K562 (cell line): ENCODE measurements at regions not wholly inside any gene's neighbourhood (a gene's known extent, or its start where the extent isn't known, plus 50 kb on each side); places are given as distances from the start of the nearest gene placed in this dataset.
"Not testable (repeated sequence)": the region's sequence is repeated elsewhere in the genome, so short reads cannot be mapped to it uniquely, and the experiment has no call there.

ENCODE experiments used
- ATAC-seq: fragments of 200-7000 bp; cut with Tn5 transposase; 3 replicates; pipeline ENCODE4 v1.9.1; 2020; ENCODE audit warnings: moderate library complexity
- BruUV-seq: library from RNA; stranded (reverse); fragments of 400-500 nt; replicated peaks from 2 replicates; lab custom pipeline; 2021; lab: Mats Ljungman, UMichigan
- CTCF ChIA-PET: fragments of 300-600 bp; formaldehyde crosslinking; extraction: SDS; loops from one replicate; lab custom pipeline; 2021; ENCODE audit warnings: low intra/inter-chr PET ratio; lab: Yijun Ruan, JAX
- POLR2A ChIA-PET: fragments of 300-600, 350-650 bp; sonication (Branson Sonifier 250); formaldehyde crosslinking; extraction: SDS; loops from one replicate; lab custom pipeline; 2021; ENCODE audit warnings: antibody characterized with exemption, inconsistent platforms; lab: Yijun Ruan, JAX
- DNase-seq, 4 experiments: peaks; one replicate each; pipeline versions ENCODE4 v3.0.0 to v3.0.0-alpha.2; 2011 to 2018; ENCODE audit warnings: low spot score in 3 of 4, mixed read lengths in 3 of 4; ENCODE audit errors: extremely low read depth in 1 of 4
- FAIRE-seq: peaks from 2 replicates; lab custom pipeline; 2011; peaks lifted over from hg19 to GRCh38; lab: Jason Lieb, UNC
- H2AFZ ChIP-seq: 2 replicates; pipeline ENCODE4 v1.6.0; 2011; ENCODE audit warnings: low read depth, low read length, control low read depth, inconsistent platforms
- H3K27ac ChIP-seq: fragments of 200-600 bp; 3 replicates; pipeline ENCODE4 v1.8.0; 2011; ENCODE audit warnings: low read depth, mild to moderate bottlenecking, control low read depth, inconsistent platforms, low read length, moderate library complexity, mixed read lengths; ENCODE audit errors: extremely low read depth
- H3K27me3 ChIP-seq, 2 experiments: fragments of 300-600 bp in 1 of 2; 2 replicates in 1 of 2; 3 replicates in 1 of 2; pipeline versions ENCODE4 v1.6.0 to v1.8.0; 2011; ENCODE audit warnings: inconsistent platforms in 2 of 2, low read length in 2 of 2, mild to moderate bottlenecking in 1 of 2, mixed read lengths in 1 of 2, moderate library complexity in 1 of 2; ENCODE audit not compliant: control insufficient read depth in 2 of 2, insufficient read depth in 2 of 2
- H3K36me3 ChIP-seq: fragments of 300-600 bp; 3 replicates; pipeline ENCODE4 v1.8.0; 2011; ENCODE audit warnings: mild to moderate bottlenecking, low read length, inconsistent platforms; ENCODE audit not compliant: control insufficient read depth, insufficient read depth
- H3K4me1 ChIP-seq, 2 experiments: fragments of 200-600 bp in 1 of 2; replicated peaks in 1 of 2; 2 replicates in 1 of 2; 3 replicates in 1 of 2; pipeline versions ENCODE4 v1.5.1 to v1.8.0; 2011; ENCODE audit warnings: inconsistent platforms in 2 of 2, low read length in 2 of 2, mild to moderate bottlenecking in 1 of 2, mixed read lengths in 1 of 2, moderate library complexity in 1 of 2; ENCODE audit not compliant: control insufficient read depth in 2 of 2, insufficient read depth in 2 of 2
- H3K4me2 ChIP-seq: 2 replicates; pipeline ENCODE4 v1.6.1; 2011; ENCODE audit warnings: low read length, control low read depth, inconsistent platforms, mixed read lengths; ENCODE audit not compliant: insufficient read depth
- H3K4me3 ChIP-seq: fragments of 200-600 bp; sonication (generic), shearing (Covaris generic); 2 replicates; pipeline ENCODE4 v1.5.1; 2016; ENCODE audit warnings: control low read depth, inconsistent platforms
- H3K79me2 ChIP-seq: fragments of 200-600 bp; 3 replicates; pipeline ENCODE4 v1.8.0; 2011; ENCODE audit warnings: low read length, inconsistent platforms; ENCODE audit not compliant: control insufficient read depth, insufficient read depth
- H3K9ac ChIP-seq, 2 experiments: 2 replicates each; pipeline versions ENCODE4 v1.6.0 to v1.6.1; 2011; ENCODE audit warnings: low read depth in 2 of 2, low read length in 2 of 2, control low read depth in 1 of 2, inconsistent platforms in 1 of 2, mild to moderate bottlenecking in 1 of 2, mixed read lengths in 1 of 2; ENCODE audit not compliant: insufficient read depth in 1 of 2
- H3K9me1 ChIP-seq: one replicate; pipeline ENCODE4 v1.6.0; 2011; ENCODE audit warnings: inconsistent platforms, mild to moderate bottlenecking, low read length, moderate library complexity; ENCODE audit not compliant: control insufficient read depth, insufficient read depth
- H3K9me3 ChIP-seq: replicated peaks from 2 replicates; pipeline ENCODE4 v1.5.1; 2011; ENCODE audit warnings: low read depth, low read length, inconsistent platforms; ENCODE audit not compliant: control insufficient read depth, insufficient read depth
- H4K20me1 ChIP-seq: replicated peaks from 2 replicates; pipeline ENCODE4 v1.6.1; 2011; ENCODE audit warnings: low read length, inconsistent platforms, mixed read lengths; ENCODE audit not compliant: control insufficient read depth, insufficient read depth
- DIDO1 ChIP-seq: fragments of 450-650 bp; IDR thresholded peaks from 2 replicates; pipeline ENCODE4 v1.6.1; 2016; ENCODE audit warnings: low read depth, missing biosample characterization, missing genetic modification characterization
- HDAC1 ChIP-seq, 2 experiments: fragments of 450-650 bp; IDR thresholded peaks; 2 replicates each; pipeline ENCODE4 v1.6.1; 2016 to 2017; ENCODE audit warnings: inconsistent platforms in 1 of 2, mild to moderate bottlenecking in 1 of 2, moderate library complexity in 1 of 2
- MXI1 ChIP-seq: IDR thresholded peaks from 2 replicates; pipeline ENCODE4 v1.6.1; 2011; ENCODE audit warnings: low read depth, mild to moderate bottlenecking, improper control_type of control experiment, low read length
- NR2C2 ChIP-seq, 2 experiments: fragments of 200-800 bp in 1 of 2; sonication (Bioruptor generic) in 1 of 2; sonication (generic) in 1 of 2; formaldehyde crosslinking in 1 of 2; IDR thresholded peaks; 2 replicates each; pipeline versions ENCODE4 v1.6.1 to v1.8.0; 2016 to 2022; ENCODE audit warnings: mild to moderate bottlenecking in 1 of 2, missing compliant biosample characterization in 1 of 2, missing genetic modification characterization in 1 of 2, missing genetic modification reagents in 1 of 2
- PPARD ChIP-seq: fragments of 250-450 bp; sonication (Bioruptor Pico); IDR thresholded peaks from 2 replicates; pipeline ENCODE4 v1.8.0; 2022; ENCODE audit warnings: inconsistent platforms, mild to moderate bottlenecking, moderate library complexity
- U2AF1 ChIP-seq: fragments of 200-400 bp; formaldehyde crosslinking; optimal IDR thresholded peaks from 2 replicates; pipeline ENCODE3; 2017; ENCODE audit warnings: mild to moderate bottlenecking, low read depth, low read length, moderate library complexity
- ZNF76 ChIP-seq: fragments of 250-450 bp; sonication (Bioruptor Pico); IDR thresholded peaks from 2 replicates; pipeline ENCODE4 v1.4.0; 2020; ENCODE audit warnings: mild to moderate bottlenecking, moderate library complexity, borderline replicate concordance
- WGBS: fragments of 100-300 bp; shearing (Covaris generic); methylation state at CpG from one replicate; pipeline ENCODE4 v1.1.6; 2016; ENCODE audit warnings: low coverage, mixed read lengths; ENCODE audit not compliant: insufficient coverage; ENCODE audit errors: missing lambda C conversion rate; 5-methylcytosine and 5-hydroxymethylcytosine counted together
- in situ Hi-C: fragments of 300-500 bp; cut with MboI; formaldehyde crosslinking; loops from 4 replicates; pipeline ENCODE4 v1.15.0; 2018; ENCODE audit warnings: inconsistent platforms, mixed read lengths
- intact Hi-C: fragments of 100-400 bp; cut with micrococcal nuclease; formaldehyde crosslinking; loops from 2 replicates; pipeline ENCODE4 v1.14.2; 2022

- H3K79me2 ChIP-seq = no peaks in the 10 kb centered on the region
- H3K9me3 ChIP-seq = no peaks in the 10 kb centered on the region; the same call in 1 of the 2 replicates
- FAIRE-seq (no peak), DNase-seq (no peak), ATAC-seq (no peak)
- H4K20me1 ChIP-seq = no peaks in the 10 kb centered on the region
- intact Hi-C loops = no loop called here
- no peaks in the 10 kb centered on the region; a peak in 2 of 5 replicates for H3K4me1 ChIP-seq
- H3K9me1 ChIP-seq = no peaks in the 10 kb centered on the region
- CTCF ChIA-PET = no interaction called here
- no peaks in the 10 kb centered on the region for H3K27me3 ChIP-seq
- POLR2A ChIA-PET = interaction anchor here (1.4 kb wide), 1 partner anchor 9 kb away, joined by 4 read pairs; no protein-coding TSS in a partner anchor
- no peak overlapping the region for H3K27ac ChIP-seq
- no peak overlapping the region for H3K9ac ChIP-seq
- no peak overlapping the region for H2AFZ ChIP-seq
- TF ChIP-seq HDAC1 (IDR thresholded peaks at IDR 0.05) (no peak), U2AF1 (no peak), DIDO1 (tag) (no peak), PPARD (CRISPR knock-in tag) (no peak), ZNF76 (no peak), NR2C2 (CRISPR knock-in tag; IDR thresholded peaks at IDR 0.05) (no peak), NR2C2 (tag; IDR thresholded peaks at IDR 0.05) (no peak), MXI1 (no peak)
- no peaks in the 10 kb centered on the region; the same call in 2 of the 3 replicates for H3K36me3 ChIP-seq
- H3K4me2 ChIP-seq = no peak overlapping the region
- in situ Hi-C loops = loop anchor here (5.0 kb wide), 1 partner anchor 1609 kb away; no protein-coding TSS in a partner anchor
- BruUV-seq = no TSS peak
- H3K4me3 ChIP-seq = no peak overlapping the region
- WGBS = 53% methylated on average over 8 of the region's 15 CpGs
Observed at GRCh38 chr2:111671426-111672150, 212.4 kb downstream of the ANAPC1 start.

DNA sequence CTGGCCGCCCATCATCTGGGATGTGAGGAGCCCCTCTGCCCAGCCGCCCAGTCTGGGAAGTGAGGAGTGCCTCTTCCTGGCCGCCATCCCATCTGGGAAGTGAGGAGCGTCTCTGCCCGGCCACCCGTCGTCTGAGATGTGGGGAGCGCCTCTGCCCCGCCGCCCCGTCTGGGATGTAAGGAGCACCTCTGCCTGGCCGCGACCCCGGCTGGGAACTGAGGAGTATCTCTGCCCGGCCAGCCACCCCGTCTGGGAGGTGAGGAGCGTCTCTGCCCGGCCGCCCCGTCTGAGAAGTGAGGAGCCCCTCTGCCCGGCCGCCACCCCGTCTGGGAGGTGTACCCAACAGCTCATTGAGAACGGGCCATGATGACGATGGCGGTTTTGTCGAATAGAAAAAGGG lies 211.4 kb downstream of the ANAPC1 start:
- H3K9ac ChIP-seq, H3K4me1 ChIP-seq, ATAC-seq, intact Hi-C loops, H4K20me1 ChIP-seq, H2AFZ ChIP-seq, FAIRE-seq, DNase-seq, H3K9me3 ChIP-seq, H3K4me3 ChIP-seq, BruUV-seq, H3K9me1 ChIP-seq, H3K79me2 ChIP-seq, H3K27me3 ChIP-seq, POLR2A ChIA-PET, H3K36me3 ChIP-seq, H3K27ac ChIP-seq, CTCF ChIA-PET, H3K4me2 ChIP-seq: not testable (repeated sequence)
- in situ Hi-C loops = loop anchor here (5.0 kb wide), 1 partner anchor 1610 kb away; no protein-coding TSS in a partner anchor
- WGBS = 100% methylated on average over 5 of the region's 27 CpGs
